Posterior cingulate gyrus (tissue), 11 donors: ENCODE measurements at regions not wholly inside any gene's neighbourhood (a gene's known extent, or its start where the extent isn't known, plus 50 kb on each side); places are given as distances from the start of the nearest gene placed in this dataset.

Experiments
- DNase-seq, 10 donors: peaks; one replicate each; pipeline versions ENCODE4 v3.0.0 to v3.0.0-alpha.2; 2020 to 2021; ENCODE audit warnings: mixed read lengths in 3 of 10
- intact Hi-C: fragments of 100-400 bp; cut with DNase I; formaldehyde crosslinking; loops from one replicate; pipeline ENCODE4 v1.15.1; 2023

DNA sequence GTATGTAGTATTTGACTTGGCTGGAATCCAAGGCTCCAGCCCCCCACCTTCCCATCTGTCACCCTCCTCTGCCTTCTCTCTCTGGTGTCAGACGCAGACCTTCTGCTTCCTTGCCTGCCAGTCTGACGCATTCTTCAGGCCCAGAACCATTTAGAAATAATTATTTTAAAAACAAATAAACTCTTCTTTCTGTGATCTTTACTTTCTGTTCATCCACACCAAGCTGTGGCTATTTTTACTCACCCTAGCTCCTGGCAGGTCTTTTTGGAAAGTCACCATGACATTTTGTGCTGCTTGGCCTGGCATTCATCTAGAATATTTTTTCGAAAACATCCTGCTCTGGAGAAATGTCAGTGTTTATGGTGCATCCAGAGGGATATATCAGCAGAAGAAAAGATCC lies 330.7 kb upstream of the ASIC2 start:
- intact Hi-C loops = no loop called here
- no peak for DNase-seq

DNA sequence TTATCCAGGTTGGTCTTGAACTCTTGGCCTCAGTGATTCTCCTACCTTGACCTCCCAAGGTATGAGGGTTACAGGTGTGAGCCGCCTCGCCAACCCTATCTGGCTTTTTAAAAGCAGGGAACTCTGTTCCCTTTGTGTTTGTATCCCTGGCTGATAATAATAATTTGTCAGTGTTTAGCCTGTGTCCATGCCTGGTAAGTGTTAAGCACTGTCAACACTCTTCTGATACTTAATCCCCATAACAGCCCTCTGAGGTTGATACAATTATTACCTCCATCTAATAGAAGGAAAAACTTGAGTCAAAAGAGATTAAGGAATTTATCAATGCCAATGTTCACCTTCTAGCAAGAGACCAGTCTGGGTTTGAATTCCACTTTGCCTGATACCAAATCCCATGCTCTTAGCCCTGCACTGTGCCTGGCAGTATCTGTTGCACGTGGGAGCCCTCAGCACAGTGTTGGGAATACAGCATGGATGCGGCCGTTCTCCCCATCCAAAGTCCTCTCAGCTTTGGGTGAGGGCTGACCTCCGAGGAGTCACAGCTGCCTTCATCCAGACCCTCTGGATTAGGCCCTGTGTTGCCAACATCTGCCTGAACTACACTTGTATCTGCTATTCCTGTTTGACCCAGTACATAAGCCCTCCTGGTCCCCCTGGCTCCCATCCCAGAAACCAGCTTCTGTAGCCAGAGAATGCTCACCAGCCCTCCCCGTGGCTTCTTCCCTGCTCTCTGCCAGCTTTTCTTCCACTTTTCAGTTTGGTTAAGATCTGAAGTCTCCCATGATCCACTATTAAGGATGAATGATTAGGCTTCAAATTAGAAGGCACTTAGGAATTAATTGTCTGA lies 335.6 kb upstream of the ASIC2 start:
- intact Hi-C loops = no loop called here
- DNase-seq = no peak

DNA sequence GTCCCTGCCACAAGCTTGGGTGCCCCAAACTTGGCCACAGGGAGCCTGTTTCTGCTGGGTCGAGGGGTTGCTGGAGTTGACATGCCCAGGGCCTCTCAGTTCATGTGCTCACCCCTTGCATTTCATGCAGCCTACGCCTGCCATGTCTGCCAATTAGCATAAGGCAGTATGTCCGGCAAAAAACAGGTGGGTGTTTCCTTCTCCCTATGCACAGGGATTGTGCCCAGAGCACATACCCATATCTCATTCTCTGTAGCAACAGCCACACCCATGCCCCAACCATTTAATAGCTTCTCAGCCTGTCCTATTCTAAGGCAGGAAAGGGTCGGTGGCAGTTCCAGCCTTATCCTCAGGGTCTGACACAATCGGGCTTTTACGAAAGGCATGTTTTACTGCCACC lies 340.4 kb upstream of the ASIC2 start:
- no peak for DNase-seq
- intact Hi-C loops = no loop called here

DNA sequence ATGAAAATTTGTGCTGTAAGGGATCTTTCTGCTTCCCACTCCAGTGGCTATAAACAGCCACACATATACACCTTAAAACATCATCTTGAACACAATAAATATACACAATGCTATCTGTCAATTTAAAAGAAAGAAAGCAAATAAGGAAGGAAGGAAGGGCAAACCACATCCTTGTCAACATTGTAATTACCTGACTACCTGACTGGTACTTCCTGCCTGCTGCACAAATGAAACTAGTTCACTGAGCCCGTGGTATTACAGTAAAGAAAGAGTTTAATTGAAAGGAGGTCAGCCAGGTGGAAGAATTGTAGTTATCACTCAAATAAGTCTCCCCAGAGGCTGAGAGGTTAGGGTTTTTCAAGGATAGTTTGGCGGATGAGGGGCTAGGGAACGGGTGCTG lies 344.4 kb upstream of the ASIC2 start:
- intact Hi-C loops = no loop called here
- DNase-seq = no peak

DNA sequence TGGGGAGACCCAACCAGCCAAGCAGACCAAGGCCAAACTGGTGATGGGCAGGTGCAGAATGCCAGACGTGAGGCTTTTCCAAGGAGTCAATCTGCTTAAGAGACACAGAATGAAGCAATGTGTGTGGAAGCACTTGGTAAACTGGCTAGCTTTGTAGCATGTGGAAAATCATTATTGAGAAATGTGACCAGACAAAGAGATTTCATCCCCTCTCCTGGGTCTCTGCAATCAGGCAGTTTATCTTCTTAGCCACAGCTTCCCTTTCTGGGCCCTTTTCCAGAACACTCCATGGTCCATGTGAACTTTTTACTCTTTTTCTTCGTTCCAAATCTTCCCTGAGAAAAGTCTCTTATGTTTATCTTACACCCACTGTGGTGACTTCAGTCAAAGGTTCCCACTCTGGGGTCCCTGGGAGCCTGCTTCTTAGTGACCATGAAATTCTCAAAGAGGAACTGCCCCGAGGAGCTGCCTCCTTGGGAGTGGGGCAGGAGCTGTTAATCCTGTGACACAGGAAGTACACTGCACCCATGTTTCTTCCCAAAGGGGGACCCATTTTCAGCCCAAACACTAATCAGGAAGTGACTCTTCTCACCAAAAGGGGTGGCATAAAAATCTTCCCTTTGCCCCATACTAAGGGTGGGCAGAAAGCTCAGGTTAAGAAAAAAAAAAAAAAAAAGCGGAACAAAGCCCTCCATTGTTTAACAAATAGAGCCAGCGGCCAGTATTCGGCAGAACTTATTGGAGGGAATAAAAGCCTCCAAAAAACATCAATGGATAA lies 346.2 kb upstream of the ASIC2 start:
- no peak for DNase-seq
- intact Hi-C loops = no loop called here

DNA sequence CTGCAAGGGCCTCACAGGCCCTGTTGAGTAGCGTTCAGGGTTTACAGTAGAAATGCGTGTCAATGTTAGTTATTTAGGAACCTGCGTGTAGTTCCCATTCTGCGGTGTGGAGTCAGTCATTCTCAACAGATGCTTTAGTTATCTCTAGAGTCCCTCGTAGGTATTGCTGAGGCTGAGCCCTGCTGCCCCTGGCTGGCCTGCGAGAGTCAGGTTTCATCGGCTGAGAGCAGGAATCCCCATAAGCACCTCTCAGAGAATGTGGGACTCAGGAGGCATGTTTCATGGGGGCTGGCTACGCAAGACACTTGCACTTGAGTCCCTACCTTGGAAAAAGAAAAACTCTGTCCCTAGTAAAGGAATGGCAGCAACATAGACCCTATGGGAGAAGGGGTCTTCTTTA lies 347.5 kb upstream of the ASIC2 start:
- intact Hi-C loops = no loop called here

DNA sequence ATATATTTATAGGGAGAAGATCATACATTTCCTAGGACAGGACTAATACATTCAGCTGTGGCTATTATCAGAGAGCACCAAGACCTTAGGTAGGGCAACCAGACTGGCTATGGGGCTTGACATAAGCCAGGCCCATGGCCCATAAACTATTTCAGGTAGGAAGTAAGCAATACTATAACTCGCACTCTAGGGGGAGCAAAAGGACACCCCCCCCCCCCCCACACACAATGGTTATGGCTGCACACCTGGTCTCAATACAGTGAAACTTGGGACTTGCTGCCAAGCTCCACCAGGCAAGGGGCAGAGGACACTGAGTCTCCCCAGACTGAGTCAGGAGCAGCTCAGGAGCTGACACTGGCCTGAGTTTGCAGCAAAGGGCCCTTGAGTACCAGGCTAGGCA lies 348.9 kb upstream of the ASIC2 start:
- intact Hi-C loops = no loop called here
- DNase-seq = no peak

More for the DNA sequence above, 347.5 kb upstream of the ASIC2 start:
- no peak for DNase-seq

DNA sequence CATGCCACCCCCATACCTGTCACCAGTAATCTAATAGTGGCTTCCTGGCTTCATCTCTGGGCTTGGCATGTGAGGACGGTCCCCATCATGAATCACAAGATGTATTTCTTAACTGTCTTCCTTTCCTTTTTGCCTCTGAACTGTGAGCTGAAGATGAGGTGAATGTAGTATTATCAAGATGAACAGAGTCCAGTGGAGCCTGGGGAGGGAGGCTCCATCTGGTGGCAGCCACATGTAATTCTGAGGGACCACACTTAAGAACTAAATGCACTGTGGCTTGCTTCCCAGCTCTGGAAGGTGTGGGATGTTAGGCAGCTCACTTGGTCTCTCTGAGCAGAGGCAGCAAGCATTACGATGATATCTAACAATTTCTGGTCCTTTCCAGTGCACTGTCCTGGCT lies 354.9 kb upstream of the ASIC2 start:
- peak; percentile 18 to 94 (median 59) for DNase-seq
- intact Hi-C loops = no loop called here

DNA sequence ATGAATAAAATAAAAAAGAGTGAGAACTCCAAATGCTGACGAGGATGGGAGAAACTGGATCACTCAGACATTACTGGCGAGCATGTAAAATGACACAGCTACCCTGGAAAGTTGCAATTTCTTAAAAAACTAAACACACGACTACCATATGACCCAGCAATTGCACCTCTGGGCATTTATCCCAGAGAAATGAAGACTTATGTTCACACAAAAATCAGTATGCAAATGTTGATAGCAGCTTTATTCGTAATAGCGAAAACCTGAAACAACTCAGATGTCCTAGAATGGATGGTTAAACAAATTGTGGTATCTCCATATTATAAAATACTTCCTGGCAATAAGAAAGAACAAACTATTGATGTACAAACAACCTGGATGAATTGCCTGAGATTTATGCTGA lies 357.2 kb upstream of the ASIC2 start:
- no peak for DNase-seq
- intact Hi-C loops = no loop called here

DNA sequence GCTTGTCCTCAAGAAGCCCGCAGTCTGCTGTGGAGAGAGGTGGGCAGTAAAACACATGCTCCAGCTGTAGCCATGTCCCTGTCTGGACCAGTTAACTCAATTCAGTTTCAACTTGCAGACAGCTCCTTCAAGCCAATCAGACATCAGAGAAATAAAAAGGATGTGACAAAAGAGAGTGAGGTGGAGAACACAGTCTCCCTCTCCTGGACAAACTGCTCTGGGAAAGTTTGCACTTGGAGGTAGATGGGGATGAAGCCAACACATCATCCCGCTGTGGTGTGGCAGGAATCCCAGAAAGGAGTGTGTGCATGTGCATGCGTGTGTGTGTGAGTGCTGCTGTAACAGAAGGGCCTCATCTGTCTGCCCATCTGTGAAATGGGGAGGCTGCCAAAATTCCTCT lies 358.6 kb upstream of the ASIC2 start:
- intact Hi-C loops = no loop called here
- DNase-seq = peak in 2 of 10 donors; percentile 7 to 14

DNA sequence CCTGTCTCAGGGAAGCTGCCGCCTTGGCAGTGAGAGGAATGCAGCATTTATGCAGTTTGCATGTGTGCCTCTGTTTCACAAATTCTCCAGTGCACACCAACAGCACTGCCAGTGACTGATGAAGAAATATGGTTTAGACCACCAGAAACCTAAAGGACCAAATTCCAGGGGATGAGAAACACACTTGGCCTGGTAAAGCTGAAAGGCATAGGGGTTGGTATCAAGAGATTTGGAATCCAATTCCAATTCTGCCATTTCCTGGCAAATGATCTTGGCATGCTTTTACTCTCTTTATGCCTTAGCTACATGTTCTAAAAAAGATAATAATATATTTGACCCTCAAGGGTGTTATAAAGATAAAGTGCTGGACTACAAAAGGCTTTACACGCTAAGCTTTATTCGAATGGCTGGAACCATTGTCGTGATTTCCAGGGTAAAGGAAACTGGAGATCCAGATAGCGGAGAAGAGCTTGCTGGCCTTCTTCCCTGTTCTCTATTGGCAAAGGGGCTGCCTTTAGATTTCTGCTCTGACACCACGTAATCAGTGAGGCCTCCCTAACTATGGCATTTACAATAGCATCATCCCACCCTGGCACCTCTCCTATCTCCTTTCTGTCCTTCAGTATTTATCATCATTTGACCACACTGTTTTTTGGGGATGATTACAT lies 359.8 kb upstream of the ASIC2 start:
- intact Hi-C loops = no loop called here
- DNase-seq = no peak

DNA sequence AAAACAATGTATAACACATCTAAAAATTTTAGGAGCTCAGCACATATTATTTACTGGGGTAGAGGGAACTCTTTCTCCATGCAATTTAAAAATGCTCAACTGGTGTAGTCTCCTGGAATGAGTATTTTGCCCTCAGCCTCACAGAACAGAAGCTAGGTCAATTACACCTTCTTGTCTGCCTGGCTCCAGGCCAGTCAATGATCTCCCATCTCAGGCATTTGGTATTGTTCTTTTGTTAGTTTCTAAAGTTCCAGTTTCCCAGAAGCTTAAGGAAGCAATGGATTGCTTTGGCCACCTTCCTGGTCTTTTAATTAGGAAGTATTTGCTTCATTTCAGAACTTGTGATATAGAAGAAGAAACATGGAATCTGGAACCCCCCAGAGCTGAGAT lies 360.3 kb upstream of the ASIC2 start:
- intact Hi-C loops = no loop called here
- DNase-seq = no peak

DNA sequence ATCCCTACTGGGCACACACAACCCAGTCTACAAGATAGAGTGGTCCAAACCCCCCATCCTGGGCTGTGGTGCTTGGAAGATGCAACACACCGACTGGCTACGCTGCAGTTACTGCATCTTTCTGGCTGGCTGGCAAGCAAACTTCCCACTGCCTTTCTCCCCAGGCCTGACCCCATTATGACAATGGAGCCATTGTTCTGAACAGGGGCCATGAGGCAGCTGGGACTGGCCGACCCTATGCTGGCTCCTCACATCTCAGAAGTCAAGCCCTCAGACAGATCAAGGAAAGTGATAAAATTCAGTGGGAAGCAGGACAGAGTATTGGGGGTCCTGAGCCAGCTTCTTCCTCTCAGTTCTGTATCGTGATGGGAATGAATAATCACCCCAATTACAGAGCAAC lies 364.1 kb upstream of the ASIC2 start:
- peak in 1 of 10 donors; percentile 21 for DNase-seq
- intact Hi-C loops = no loop called here

DNA sequence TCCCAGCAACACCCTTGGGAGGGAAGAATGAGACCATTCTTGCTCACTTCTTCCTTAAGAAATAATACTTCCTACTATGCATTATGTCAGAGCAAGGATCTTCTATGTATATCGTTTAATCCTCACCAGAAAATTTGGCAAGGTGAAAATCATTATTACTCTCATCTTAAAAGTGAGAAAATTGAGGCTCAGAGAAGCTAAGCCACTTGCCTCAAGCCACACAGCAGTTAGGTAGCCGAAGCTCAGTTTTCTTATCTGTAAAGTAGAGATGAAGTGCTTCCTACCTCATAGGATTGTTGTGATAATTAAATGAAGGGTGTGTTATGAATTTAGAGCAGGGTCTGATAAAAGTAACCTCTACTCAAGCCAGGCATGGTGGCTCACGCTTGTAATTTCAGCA lies 368.9 kb upstream of the ASIC2 start:
- intact Hi-C loops = no loop called here
- no peak for DNase-seq

DNA sequence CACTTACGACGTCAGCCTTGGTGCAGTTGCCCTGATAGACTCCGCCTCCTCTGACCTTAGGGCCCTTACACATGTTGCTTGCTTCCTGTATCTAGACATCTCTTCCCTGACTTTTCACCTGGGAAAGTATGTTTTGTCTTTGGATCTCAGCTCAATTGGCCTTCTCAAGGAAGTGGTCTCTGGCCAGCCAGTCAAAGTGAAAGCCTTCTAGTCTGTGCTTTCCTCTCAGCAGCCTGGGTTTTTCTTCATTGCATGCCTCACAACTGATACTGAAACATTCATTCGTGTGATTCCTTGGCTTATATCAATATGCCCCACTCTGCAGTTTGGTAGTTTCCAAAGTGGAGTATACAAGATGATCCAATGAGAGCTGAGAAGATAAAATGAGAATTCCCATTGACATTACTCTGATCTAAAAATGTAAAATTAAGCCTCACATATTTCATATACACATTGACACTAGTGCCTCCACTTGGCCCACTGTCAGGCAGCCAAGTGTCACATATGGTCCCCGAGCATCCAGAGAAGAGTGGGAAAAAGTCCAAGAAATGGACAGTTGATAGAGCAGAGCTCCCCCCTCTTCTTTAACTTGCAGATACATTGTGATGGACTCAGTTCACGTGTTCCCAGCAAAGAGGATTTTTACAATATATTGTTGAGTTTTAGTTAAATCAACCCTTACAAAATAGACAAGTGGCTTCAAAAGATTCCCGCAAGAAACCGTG lies 371.2 kb upstream of the ASIC2 start:
- intact Hi-C loops = no loop called here

DNA sequence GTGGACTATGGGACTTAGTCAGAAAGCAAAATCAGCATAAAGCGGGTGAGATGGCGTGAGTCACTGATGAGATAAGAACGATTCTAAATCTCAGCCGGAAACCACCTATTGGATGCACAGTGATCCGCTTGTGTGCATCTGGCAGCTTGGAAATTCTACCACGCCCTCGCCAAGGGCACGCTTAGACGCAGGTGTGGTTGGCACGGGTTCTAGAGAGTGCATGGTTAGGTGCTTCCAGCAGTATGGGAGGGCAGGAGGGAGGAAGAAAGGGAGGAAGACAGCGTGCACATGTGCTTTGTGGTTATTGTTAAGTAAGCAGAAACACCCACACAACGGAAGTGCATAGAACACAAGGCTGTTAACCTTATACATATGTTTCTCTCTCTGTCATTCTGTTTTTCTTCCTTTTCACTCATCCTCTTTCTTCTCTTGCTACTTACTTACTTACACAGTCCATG lies 374.0 kb upstream of the ASIC2 start:
- intact Hi-C loops = no loop called here
- DNase-seq = no peak

More for the DNA sequence above, 371.2 kb upstream of the ASIC2 start:
- no peak for DNase-seq

DNA sequence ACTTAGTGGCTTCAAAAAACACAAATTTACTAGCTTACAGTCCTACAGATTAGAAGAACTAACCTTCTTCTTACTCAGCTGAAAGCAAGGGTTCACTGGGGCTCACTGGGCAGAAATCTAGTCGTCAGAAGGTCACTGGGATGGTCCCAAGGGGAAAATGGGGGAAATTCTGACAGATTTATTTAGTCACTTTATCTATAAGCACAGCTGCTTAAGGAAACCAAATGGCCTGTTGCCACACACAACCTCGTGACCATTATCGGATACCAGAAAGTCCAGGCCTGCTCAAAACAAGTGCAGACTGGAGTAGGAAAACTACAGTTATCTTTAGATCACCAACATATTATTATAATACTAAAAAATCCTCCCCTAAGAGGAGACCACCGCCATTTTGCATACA lies 374.6 kb upstream of the ASIC2 start:
- no peak for DNase-seq
- intact Hi-C loops = no loop called here

DNA sequence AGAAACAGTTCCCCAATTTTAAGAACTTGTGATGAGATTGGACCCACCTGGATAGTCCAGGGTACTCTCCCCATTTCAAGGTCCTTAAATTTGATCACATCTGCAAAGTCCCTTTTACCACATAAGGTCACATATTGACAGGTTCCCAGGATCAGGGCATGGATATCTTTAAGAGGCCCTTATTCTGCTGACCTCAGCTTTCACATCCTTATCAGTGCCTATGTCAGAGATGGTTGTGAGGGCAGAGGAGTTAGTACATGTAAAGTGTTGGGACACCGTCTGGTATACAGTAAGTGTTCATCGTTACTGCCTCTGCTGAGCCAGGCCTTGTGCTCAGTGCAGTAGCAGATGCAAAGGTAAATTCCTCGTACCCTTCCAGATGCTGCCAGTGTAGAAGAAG lies 375.4 kb upstream of the ASIC2 start:
- no peak for DNase-seq
- intact Hi-C loops = no loop called here

DNA sequence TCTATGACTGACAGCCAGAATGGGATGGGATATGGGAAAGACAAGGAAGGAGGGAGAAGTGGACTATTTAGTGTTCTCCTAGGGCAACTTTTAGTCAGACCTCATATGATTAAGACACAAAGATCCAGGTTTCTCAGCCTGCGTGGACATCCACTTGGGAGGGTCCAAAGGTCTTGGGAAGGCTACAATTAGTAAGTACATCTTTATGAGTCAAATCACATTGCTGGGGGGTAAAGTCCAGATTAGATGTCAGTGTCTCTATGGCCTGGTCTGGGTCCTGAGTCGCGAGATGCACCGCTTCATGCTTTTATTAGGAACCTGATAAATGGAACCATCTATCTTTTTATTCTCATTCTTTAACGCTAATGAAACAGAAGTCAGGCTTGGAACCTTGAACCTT lies 378.4 kb upstream of the ASIC2 start:
- intact Hi-C loops = loop anchor here (10.0 kb wide), 2 partner anchors 377 to 637 kb away; partner anchors contain the start of gene ASIC2
- no peak for DNase-seq

DNA sequence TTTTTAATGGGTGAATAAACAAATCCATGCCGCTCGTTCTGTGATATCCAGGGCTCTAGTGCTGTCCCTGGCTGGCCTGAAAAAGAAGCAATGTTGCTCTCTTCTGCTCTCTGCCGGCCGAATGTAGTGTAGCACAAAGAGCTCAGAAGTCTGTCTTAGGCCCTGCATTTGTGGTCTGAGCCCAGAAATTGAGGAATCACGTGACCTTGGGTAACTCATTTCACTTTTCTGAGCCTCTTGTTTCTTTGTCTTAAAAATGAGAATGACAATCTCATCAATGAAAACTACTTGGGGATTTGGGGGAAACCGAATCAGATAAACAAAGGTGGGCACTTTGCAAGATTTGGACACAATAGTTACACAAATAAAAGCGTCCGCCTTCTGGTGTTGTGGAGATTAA lies 381.6 kb upstream of the ASIC2 start:
- DNase-seq = peak in 9 of 10 donors; percentile 43 to 95 (median 70)
- intact Hi-C loops = loop anchor here (10.0 kb wide), 2 partner anchors 380 to 640 kb away; partner anchors contain the start of gene ASIC2
